Right atrium auricular region (tissue), 2 donors: ENCODE measurements at regions not wholly inside any gene's neighbourhood (a gene's known extent, or its start where the extent isn't known, plus 50 kb on each side); places are given as distances from the start of the nearest gene placed in this dataset.

Source experiments
- DNase-seq: peaks from one replicate; pipeline ENCODE4 v3.0.0-alpha.2; 2019; ENCODE audit warnings: low spot score
- H3K27ac ChIP-seq, 2 donors: fragments of 200-600 bp; sonication (generic); 1 replicate in 1 of 2; 2 replicates in 1 of 2; pipeline ENCODE4 v1.5.1; 2016 to 2019
- H3K27me3 ChIP-seq, 2 donors: fragments of 200-600 bp; sonication (generic); one replicate each; pipeline versions ENCODE4 v1.5.1 to v1.6.0; 2017 to 2019
- H3K36me3 ChIP-seq: fragments of 200-600 bp; sonication (generic); one replicate; pipeline ENCODE4 v1.5.1; 2016
- H3K4me1 ChIP-seq, 2 donors: fragments of 200-600 bp; sonication (generic); one replicate each; pipeline versions ENCODE4 v1.5.1 to v1.6.0; 2017 to 2019
- H3K4me3 ChIP-seq, 2 donors: fragments of 200-600 bp; sonication (generic); 1 replicate in 1 of 2; 2 replicates in 1 of 2; pipeline ENCODE4 v1.5.1; 2017 to 2019; ENCODE audit warnings: mild to moderate bottlenecking in 1 of 2, moderate library complexity in 1 of 2
- H3K9me3 ChIP-seq, 2 donors: fragments of 200-600 bp; sonication (generic); one replicate each; pipeline ENCODE4 v1.5.1; 2019
- TF ChIP-seq, protein P1 (sequence below), 2 donors: fragments of 200-600 bp; sonication (generic); IDR thresholded peaks; one replicate each; pipeline ENCODE4 v1.5.1; 2019; ENCODE audit warnings: antibody characterized with exemption in 2 of 2

DNA sequence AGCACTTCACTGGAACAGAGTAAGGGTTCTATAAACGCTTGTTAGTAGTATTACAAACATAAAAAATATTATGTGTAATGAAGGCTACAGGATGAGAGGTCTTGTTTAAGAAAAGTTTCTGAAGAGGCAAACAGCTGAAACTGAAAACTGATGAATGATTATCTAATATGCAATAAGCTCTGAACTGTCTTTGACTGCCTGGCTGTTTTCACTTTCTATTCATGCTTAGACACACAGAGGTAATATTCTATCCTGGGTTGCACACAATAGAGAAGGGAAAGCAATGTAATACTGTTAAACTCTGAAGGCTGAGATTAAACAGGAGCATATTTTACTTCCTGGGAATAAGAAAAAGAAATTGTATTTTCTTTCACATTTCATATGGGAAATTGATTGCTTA, 251.3 kb downstream of the ALX1 start:
- H3K27ac ChIP-seq, result no peak overlapping the region
- H3K36me3 ChIP-seq, result no peaks in the 10 kb centered on the region
- TF ChIP-seq, protein P1, sequence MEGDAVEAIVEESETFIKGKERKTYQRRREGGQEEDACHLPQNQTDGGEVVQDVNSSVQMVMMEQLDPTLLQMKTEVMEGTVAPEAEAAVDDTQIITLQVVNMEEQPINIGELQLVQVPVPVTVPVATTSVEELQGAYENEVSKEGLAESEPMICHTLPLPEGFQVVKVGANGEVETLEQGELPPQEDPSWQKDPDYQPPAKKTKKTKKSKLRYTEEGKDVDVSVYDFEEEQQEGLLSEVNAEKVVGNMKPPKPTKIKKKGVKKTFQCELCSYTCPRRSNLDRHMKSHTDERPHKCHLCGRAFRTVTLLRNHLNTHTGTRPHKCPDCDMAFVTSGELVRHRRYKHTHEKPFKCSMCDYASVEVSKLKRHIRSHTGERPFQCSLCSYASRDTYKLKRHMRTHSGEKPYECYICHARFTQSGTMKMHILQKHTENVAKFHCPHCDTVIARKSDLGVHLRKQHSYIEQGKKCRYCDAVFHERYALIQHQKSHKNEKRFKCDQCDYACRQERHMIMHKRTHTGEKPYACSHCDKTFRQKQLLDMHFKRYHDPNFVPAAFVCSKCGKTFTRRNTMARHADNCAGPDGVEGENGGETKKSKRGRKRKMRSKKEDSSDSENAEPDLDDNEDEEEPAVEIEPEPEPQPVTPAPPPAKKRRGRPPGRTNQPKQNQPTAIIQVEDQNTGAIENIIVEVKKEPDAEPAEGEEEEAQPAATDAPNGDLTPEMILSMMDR (IDR thresholded peaks at IDR 0.05), result no peak
- no peaks in the 10 kb centered on the region for H3K4me1 ChIP-seq
- no peak overlapping the region for H3K4me3 ChIP-seq
- H3K9me3 ChIP-seq, result no peaks in the 10 kb centered on the region
- no peaks in the 10 kb centered on the region for H3K27me3 ChIP-seq
- no peak for DNase-seq

DNA sequence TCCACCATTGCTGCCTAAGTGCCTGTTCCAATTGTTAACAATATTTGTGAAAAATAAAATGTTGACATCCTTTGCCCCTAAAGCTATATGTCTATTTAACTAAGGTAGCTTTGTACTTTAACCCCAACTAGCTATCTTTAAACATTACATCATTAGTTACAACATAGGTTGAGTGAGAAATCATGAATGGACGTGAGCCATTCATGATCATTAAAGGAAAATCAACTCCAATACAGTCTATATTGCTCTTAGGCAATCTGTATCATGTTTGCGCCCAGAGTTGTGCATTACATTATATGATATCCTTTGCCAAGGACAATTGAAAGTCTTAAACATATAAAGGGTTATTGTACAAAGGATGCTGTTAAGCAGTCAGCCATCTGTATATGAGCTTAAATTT, 269.6 kb downstream of the ALX1 start:
- DNase-seq, result no peak
- TF ChIP-seq, protein P1 (IDR thresholded peaks at IDR 0.05), result no peak
- no peak overlapping the region for H3K4me3 ChIP-seq

DNA sequence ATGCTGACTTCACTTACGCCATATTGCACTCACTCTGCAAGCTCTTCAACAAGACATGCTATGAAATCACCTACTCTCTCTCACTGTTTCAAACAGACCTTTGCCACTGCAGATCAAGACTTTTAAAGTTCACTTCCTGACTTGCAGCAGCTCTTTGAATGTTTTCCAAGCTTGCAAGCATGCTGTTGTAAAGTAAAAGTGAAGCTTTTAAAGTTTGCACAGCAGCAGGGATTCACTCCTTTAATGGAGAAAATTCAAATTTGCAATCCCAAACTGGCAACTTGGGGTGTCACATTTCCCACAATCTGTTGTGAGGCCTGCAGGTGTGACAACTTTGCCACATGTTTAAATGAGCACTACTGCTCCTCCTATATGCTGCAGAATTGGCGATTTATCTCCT, 270.9 kb downstream of the ALX1 start:
- Histone ChIP-seq H3K27ac (no peak overlapping the region), H3K36me3 (no peaks in the 10 kb centered on the region), H3K9me3 (no peaks in the 10 kb centered on the region), H3K4me3 (no peak overlapping the region), H3K4me1 (no peaks in the 10 kb centered on the region), H3K27me3 (no peaks in the 10 kb centered on the region)
- TF ChIP-seq, protein P1 (IDR thresholded peaks at IDR 0.05), result no peak
- DNase-seq, result no peak

More for the DNA sequence above, 269.6 kb downstream of the ALX1 start:
- no peaks in the 10 kb centered on the region for H3K36me3 ChIP-seq
- H3K27me3 ChIP-seq, result no peaks in the 10 kb centered on the region
- no peaks in the 10 kb centered on the region for H3K9me3 ChIP-seq
- H3K27ac ChIP-seq, result no peak overlapping the region
- no peaks in the 10 kb centered on the region for H3K4me1 ChIP-seq

DNA sequence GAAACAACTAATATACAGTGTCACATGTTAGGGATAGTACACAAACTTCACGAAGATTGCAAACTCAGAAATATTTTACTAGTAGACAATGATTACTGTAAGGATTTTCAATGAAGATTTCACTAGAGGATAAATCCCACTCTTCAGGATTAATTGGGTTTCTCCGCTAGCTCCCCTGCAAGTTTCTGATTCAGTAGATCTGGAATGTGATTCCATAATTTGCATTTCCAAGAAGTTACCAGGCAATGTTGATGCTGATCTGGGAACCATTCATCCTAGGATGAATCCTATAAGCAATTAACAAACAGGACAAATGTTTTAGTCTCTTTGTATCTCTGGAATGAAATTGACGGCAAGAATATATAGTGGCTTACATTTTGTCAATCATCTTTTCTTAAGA, 272.4 kb downstream of the ALX1 start:
- Histone ChIP-seq H3K4me3 (no peak overlapping the region), H3K9me3 (no peaks in the 10 kb centered on the region), H3K27me3 (no peaks in the 10 kb centered on the region), H3K36me3 (no peaks in the 10 kb centered on the region), H3K27ac (no peak overlapping the region), H3K4me1 (no peaks in the 10 kb centered on the region)
- no peak for DNase-seq
- TF ChIP-seq, protein P1 (IDR thresholded peaks at IDR 0.05), result no peak

DNA sequence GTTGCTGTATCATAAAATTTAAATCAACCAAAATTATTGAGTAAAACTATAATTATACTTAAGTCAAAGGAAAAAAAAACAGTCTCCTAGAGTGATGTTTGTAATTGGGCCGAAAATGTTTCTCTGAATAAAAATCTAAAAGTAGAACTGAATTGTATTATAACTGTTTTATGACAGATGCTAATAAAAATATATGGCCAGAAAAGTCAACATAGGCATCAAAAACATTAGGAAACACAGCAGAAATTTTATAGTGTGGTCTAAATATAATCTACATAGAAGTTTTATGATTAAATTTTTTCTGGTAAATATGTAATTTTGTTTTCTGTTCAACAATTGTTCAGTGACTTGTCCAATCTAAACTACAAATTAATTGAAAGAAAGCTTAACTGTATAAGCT, 277.8 kb downstream of the ALX1 start:
- Histone ChIP-seq H3K27ac (no peak overlapping the region), H3K4me3 (no peak overlapping the region), H3K4me1 (no peaks in the 10 kb centered on the region), H3K9me3 (no peaks in the 10 kb centered on the region), H3K36me3 (no peaks in the 10 kb centered on the region), H3K27me3 (no peaks in the 10 kb centered on the region)
- DNase-seq, result no peak
- TF ChIP-seq, protein P1 (IDR thresholded peaks at IDR 0.05), result no peak

DNA sequence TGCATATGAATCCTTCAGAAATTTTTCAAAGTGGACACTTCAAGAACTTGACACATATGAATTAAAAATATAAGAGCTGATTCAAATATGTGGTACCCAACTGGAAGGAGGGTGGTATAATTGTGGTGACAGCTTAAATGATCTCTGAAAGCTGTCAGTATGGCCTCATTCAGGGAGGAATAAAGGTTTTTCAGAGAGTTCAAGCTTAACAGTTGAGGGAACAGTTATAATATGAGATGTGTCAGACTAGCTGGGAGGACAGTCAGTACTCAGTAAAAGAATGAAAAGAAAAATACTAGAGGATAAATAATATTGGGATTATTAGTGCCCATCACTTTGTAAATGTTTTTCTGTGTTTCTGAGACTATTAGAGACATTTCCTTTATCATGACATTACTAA, 277.5 kb downstream of the RASSF9 start:
- H3K36me3 ChIP-seq, result no peaks in the 10 kb centered on the region
- TF ChIP-seq, protein P1 (IDR thresholded peaks at IDR 0.05), result no peak
- no peaks in the 10 kb centered on the region for H3K9me3 ChIP-seq
- H3K27me3 ChIP-seq, result no peaks in the 10 kb centered on the region
- no peak for DNase-seq
- no peak overlapping the region for H3K27ac ChIP-seq
- no peaks in the 10 kb centered on the region for H3K4me1 ChIP-seq
- H3K4me3 ChIP-seq, result no peak overlapping the region
